CD4-positive, alpha-beta T cell treated with Interleukin-6 for 4 hours (primary cell): ENCODE measurements at regions not wholly inside any gene's neighbourhood (a gene's known extent, or its start where the extent isn't known, plus 50 kb on each side); places are given as distances from the start of the nearest gene placed in this dataset.
"Not testable (repeated sequence)": the region's sequence is repeated elsewhere in the genome, so short reads cannot be mapped to it uniquely, and the experiment has no call there.

Experiments used
- DNase-seq: peaks from one replicate; pipeline ENCODE4 v3.0.0-alpha.2; 2020; ENCODE audit warnings: mixed read lengths

- no peak for DNase-seq
These were observed 1007.3 kb upstream of the CELF2 start for GRCh38 chr10:10010397-10010796.

DNA sequence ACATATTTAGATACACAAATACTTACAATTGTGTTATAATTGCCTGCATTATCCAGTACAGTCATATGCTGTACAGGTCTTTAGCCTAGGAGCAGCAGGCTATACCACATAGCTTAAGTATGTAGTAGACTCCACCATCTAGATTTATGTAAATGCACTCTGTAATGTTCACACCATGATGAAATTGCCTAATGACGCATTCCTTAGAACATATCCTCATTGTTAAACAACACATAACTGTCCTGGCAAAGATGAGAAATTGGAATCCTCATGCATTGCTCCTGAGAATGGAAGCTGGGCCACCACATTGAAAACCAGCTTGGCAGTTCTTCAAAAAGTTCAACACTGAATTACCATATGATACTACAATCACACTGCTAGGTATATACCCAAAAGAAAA is 1002.8 kb upstream of the CELF2 start:
- DNase-seq: no peak

- no peak for DNase-seq
These were observed 1000.0 kb upstream of the CELF2 start for GRCh38 chr10:10017716-10018115.

DNA sequence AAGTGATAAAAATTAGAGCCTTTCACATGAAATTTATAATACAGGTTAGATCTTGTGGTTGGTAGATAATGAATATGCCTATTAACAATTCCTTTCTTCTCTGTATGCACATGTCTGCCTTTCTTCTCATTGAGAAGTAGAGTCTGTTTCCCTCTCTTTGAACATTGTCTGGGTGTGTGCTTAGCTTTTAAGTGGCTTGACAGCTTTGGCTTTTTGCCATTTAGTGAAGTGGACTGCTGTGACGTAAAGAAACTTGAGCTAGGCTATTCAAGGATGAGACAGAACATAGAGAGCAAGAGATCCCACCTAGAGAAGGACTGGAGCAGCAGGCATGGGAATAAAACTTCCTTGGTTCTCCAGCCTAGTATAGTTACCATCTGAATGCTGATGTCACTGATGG is 996.7 kb upstream of the CELF2 start:
- DNase-seq: no peak

- no peak for DNase-seq
These were observed 984.7 kb upstream of the CELF2 start for GRCh38 chr10:10032991-10033390.

- no peak for DNase-seq
These were observed 979.3 kb upstream of the CELF2 start for GRCh38 chr10:10038348-10038747.

DNA sequence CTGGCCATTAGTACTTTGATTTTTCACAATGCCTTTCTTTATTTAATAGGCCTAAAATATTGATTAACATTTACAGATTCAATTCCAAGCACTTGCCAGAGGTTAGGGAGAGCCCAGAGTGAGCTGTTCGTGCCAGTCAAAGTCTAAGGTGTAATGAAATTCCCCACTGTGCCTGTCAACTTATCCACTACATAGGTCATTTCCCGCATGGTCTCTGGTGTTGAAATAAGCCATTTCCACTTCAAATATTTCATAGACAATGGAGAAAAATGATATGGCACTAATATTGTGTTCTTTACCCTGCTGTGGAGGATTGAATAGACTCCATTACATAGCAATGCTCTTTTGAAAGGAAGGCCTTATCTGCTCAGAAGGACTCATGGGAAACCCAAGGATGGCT is 978.1 kb upstream of the CELF2 start:
- no peak for DNase-seq

DNA sequence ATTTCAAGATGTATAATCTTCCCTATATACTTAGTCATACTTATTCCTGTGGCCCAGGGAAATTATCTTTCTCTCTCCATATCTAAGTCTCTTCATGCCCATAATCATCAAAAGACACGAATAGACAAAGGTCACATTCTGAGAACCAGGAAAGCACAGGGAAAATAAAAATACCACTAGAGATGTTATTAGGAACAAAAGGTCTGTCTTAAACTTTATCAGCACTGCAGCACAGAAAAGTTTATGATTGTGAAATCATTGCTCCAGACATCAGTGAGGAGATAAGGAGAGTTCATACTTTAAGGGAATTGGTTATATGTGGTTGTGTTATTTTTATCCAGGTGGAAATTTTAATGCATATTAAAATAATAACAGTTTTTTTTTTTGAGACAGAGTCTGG is 974.6 kb upstream of the CELF2 start:
- no peak for DNase-seq

DNA sequence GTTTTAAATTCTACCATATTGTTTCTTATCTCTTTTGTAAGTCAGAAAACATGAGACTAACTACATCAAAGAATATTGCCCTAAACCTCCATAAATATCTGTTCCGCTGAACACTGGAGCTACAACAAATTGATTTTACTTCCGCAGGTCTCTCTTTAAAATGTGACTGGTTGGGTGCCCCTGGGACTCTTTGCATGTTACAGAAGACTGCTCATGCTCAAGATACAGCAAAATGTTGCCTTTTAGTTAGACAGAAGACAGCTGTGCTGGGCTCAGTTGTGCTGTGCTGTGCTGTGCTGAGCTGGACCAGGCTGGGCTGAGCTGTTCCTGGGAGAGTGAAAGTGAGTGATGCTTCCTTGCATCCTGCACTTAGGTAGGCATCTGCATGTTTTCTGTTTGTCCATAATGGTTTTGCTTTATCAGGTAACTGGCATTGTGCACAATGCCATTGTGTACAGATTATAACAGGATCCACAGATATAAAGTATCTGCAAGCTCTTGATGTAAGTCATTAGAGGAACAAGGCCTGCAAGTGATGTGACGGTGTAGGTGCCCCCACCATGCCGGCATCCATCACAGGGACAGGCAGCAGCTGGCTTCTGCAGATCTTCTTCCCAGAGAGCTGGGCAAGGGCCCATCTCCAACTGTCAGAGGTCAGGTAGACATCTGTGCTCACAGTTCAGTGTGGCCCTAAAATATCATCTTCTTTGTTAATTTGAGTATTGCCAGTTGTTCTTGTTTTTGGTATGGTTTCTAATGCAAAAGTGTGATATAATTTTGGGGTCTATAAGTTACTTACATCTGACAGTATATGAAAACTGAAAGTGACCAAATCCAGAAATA is 972.5 kb upstream of the CELF2 start:
- no peak for DNase-seq

DNA sequence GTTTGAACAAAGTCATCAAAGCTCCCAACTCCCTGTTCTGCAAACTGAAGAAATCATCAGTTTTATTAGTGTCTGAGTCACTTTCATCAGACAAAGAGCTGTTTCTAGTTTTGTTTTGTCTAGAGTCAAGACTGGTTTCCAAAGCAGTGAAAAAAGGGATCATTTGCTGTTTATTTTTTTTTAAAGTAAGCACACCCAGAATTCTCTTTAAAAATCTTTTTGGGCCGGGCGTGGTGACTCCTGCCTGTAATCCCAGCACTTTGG is 972.0 kb upstream of the CELF2 start:
- no peak for DNase-seq

DNA sequence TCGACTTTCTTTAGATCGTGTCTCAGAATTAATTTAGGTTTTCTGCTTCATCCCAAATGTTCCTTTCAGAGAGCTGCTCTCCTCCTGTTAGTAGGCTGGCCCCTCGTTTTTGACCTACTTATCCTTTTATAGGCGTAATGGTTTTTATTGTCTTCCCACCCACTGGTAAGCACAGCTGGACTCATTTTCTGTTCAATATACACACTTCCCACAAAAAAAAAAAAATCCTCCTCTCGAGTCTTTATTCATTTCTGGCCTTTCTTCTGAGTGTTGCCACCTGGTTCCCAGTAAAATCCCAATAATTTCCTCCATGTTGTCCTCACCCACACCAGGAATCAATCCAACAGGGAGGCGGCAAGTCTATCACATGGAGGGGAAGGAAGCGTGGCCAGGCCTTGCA is 970.2 kb upstream of the CELF2 start:
- DNase-seq: no peak

GRCh38 chr10:10053051-10053450 is 964.6 kb upstream of the CELF2 start:
- no peak for DNase-seq

DNA sequence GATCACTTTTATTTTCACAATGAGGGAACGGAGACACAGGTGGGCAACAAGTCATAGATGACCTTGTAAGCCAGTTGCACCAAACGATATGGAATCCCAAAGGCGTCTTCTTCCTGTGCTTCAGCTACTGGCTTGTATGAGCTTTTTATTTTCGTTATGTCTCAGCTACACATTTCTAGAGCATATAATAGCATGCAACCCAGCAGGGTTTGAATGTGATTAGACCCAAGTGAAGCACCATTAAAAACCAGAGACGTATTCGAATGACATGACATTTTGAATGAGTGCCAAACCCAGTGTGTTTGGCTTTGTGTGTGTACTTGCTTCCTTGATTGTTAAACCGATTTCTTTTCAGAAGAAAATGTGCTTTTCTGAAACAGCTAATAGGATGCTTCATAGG is 963.2 kb upstream of the CELF2 start:
- DNase-seq: no peak

DNA sequence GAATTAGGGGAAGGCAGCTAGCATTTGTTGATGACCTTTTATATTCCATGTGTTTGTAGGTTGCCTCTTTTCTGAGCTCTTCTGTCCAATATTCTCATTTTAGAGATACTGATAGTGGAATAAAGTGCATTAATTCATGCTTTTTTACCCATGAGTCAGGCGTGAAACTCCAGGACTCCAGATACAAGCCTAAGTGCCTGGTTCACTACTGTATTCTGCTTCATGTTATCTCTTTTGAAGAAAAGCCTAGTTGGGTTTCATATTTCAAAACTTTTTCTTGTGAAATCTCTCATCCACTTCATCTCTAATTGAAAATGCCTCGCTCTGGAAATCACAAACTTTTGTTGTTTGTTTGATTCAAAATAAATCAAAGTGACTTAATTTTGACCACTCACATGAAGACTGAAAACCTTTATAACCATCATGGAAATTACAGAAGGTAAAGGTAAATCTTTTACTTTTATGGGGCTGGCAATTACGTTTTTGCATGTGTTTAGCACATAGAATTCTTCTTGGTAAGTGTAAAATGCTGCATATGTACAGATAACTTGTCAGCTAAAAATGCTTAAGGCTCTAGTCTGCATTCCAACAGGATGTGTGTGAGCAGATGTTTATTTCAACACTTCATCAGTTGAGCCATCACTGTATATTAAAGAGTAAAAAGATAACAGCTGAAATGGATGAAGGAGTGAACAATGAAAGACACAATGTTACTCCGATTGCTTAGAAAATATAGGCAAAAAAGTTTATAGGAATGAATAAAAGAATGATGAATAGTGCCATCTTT is 961.8 kb upstream of the CELF2 start:
- DNase-seq: no peak

DNA sequence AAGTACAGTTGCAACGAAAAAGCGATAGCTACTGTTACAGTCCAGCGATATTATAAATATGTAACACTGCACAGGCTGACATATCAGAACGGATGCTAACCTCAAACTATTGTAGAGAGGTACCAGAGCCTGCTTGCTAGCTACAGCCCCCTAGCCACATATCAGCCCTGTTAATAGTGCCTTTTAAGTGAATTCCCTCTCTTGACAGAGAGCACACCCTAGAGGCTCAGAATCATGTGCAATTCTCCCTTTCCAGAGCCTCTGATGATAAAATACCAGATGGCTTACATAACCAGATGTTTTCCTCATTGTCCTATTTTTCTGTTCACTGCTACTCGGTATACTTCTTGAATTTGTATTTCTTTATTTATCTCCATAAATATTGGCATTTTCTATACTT is 960.7 kb upstream of the CELF2 start:
- DNase-seq: no peak

DNA sequence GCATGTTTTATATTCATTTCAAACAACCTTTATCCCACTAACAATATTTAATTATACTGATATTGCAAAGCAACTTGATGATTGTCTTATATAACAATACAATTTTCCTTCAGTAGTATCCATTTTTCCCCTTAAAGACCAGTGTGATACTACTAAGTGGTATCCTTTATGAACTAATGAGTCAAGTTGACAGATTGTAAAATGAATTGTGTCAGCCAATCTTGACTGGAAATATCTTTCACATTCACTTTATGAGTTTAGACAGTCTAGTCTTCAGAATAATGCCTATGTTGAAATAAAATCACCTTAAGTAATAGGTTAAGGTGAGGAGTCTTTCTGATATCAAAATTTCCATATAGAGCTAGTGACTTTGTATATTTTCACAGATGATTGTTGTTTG is 950.0 kb upstream of the CELF2 start:
- no peak for DNase-seq

DNA sequence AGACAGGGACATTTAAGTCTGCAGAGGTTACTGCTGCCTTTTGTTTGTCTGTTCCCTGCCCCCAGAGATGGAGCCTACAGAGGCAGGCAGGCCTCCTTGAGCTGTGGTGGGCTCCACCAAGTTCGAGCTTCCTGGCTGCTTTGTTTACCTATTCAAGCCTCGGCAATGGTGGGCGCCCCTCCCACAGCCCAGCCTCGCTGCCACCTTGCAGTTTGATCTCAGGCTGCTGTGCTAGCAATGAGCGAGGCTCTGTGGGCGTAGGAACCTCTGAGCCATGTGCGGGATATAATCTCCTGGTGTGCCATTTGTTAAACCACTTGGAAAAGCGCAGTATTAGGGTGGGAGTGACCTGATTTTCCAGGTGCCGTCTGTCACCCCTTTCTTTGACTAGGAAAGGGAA is 942.8 kb upstream of the CELF2 start:
- DNase-seq: not testable (repeated sequence)

- DNase-seq: no peak
These were observed 939.2 kb upstream of the CELF2 start for GRCh38 chr10:10078446-10078845.

GRCh38 chr10:10092581-10092980 is 925.1 kb upstream of the CELF2 start:
- DNase-seq: no peak

GRCh38 chr10:10093021-10093420 is 924.7 kb upstream of the CELF2 start:
- DNase-seq: no peak

DNA sequence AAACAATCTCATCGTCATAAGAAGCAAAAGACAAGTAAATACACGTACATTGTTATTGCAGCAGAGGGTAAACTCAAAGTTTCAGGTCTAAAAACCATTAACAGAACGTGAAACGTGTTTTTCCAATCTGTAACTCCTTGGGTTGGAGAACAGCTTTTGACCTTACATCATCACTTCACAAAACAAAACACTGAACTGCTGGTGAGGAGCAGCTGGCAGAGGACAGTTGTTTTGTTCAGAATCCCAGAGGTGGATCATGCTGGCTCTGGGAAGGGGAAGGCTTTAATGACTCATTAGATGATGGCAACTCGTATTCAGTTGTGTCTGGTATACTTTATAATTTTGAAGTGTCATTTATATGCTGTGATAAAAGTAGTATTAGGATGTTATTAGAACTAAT is 923.0 kb upstream of the CELF2 start:
- DNase-seq: no peak

GRCh38 chr10:10096296-10096695 is 921.4 kb upstream of the CELF2 start:
- no peak for DNase-seq

DNA sequence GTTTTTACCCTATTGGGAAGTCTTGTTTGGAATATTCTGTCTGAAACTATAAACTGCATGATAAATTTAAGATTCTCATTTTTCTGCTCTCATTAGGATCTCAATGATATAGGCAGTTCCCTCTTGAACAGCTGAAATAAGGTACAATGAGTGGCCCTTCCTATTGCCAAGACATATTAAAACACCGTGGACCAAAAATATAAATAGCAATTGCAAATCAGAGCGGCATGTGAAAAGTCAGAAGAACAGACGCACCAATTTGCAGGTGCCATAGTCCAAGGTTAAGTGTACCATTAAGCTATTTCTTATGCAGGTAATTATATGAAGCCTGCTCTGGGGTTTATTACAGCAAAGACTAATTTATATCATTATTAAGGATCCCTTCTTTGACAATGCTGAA is 920.8 kb upstream of the CELF2 start:
- no peak for DNase-seq

GRCh38 chr10:10101106-10101505 is 916.6 kb upstream of the CELF2 start:
- DNase-seq: no peak
